Nucleus accumbens (tissue), 56 donors: ENCODE measurements at regions not wholly inside any gene's neighbourhood (a gene's known extent, or its start where the extent isn't known, plus 50 kb on each side); places are given as distances from the start of the nearest gene placed in this dataset.
"Not testable (repeated sequence)": the region's sequence is repeated elsewhere in the genome, so short reads cannot be mapped to it uniquely, and the experiment has no call there.

ENCODE experiments used
- DNase-seq, 56 donors: peaks; one replicate each; lab custom pipeline; 2025; lab: John Stamatoyannopoulos, UW

DNA sequence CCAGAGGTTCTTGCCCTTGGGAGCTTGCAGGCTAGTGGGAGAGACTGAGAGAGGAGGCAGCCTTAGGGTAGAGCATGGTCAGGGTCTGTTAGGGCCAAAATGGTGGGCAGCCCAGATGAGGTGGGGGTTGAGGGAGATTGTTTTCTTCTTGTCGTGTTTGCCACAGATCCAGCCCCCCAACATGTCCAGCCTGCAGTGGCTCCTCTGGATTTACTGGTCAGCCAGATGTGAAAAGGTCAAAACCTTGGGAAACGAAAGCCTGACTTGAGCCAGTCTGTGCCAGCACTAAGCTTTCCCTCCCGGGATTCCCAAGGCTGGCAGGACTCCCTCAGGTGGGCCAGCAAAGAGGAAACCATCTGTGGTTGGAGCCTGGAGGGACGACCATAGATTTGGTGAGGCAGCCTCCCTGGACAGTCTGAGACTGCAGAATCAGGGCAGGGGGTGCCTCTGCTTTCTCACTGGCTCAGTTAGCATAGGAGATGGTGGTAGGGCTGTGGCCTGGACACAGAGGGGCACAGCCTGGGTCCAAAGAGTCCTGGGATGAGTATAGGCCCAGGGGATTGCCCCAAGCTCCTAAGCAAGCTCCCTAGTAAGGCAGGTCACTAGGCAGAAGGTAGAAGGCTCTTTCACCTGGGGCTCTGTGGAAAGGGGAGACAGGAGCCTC is 51.2 kb upstream of the PRR23C start:
- no peak for DNase-seq

DNA sequence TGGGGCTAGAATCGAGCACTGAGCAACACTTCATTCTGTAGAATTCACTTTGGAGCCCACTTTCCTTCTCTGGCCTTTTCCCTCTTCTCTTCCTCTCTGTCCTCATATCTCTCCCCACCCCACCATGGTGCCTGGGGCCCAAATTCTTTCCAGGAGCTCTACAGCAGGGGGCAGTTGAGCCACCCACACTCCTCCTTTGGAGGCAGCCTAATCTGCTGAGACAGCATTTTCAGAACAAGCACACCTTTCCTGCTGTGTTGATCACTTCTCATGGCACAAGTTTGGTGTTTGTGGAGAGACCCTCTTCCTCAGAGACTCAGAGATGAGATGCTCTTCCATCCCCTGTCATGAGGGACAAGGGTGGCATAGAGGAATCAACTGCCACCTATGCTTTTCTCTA is 52.0 kb upstream of the PRR23C start:
- DNase-seq, result no peak

DNA sequence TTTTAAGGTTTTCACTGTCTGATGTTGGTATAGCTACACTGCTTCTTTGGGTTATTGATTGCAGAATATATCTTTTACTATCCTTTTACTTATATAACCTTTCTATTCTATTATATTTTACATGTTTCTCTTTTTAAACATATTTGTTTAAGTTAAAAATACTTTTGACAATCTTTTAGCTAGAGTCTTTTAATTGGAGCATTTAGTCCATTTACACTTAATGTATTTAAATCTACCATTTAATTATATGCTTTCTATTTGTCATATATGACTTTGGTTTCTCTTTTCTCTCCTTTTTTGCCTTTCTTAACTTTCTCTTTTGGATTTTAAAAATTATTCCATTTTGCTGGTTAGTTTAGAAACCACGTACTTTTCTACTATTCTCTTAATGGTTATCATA is 53.7 kb upstream of the PRR23C start:
- DNase-seq, result no peak

DNA sequence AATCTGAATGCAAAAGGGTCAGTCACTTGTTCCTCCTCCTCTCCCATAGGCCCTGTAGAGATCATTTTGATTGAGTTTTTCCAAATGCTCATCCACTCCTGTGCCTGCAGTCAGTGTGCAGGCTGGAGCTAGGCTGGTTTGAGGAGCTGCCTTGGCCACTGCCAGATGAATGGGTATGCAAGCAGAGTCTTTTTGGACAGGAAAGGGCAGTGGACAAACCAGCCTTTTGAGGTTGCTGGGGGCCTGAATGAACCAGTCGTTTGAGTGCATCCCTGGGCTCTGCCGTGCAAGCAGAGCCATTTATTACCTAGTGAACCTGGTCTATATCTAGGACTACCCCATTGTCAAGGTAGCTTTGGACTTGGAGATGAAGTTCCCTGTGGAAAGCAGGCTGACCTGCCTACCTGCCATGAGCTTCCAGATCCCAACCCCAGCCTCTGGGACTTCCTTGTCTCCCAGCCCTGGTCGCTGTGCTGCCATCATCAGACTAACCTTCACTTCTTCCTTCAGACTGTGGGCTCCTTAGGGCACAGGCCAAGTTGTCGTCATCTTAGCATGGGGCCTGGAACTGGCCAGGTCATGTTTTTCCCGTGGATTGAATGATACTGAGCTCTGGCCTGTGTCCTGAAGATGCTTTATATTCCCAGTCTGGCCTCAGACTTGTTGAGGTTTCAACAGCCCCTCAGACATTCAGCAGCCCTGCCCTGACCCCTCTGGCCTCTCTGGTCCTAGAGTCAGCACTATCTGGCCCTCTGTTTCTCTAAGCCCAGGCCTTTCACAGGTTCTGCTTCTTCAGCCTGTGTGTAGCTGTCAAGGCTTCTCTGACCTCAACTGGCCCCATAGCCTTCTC is 55.5 kb upstream of the PRR23C start:
- no peak for DNase-seq

DNA sequence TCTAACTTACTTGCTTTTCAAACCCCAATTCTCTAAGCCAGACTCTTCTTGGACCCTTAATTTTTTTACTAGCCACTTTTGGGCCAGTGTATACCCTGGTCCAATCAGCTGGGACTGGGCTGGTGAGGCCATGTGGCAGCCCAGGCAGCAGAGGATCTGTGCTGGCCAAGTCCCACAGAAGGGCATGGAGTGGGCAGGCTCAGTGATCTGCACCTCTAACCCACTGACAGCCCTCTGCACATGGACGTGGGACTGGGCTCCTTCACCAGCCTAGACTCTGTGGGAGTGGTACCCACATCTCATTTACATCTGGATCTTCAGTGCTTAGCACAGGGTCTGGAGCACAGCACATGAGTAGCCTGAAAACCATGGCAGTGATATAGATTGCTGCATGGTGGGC is 56.1 kb upstream of the PRR23C start:
- DNase-seq, result no peak

DNA sequence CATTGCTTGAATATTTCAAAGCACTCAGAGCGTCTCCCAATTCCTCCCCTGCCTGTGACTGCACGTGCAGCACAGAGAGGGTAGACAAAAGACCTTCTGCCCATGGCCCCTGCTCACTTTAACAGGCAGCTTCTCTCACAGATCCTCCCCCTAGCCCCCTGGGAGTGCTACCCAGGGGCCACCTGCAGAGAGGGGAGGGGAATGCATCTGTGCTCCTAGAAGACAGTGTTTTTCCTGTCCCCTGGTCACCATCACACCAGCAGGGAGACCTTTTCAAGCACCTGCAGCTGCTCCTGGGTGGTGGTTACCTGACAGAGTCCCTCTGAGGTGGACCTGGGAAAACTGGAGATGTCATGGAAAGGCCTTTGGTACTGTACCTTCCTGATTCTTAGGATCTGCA is 56.7 kb upstream of the PRR23C start:
- no peak for DNase-seq

DNA sequence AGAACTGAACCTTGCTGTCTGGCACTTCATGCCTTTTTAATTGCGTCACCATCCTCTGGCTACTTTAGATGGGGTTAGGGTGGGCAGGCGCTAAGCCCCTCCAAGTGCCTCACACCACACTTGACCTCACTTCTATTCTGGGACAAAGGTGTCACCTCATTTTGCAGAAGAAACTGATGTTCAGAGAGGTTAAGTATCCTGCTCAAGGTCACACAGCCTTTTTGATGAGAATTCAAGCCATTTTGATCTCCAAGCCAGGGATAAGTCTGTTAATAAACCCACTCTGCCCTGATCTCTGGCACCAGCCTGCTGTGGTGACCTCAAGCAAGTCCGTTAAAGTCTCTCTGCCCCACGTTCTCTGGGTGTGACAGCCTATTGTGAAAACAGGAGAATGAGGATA is 58.8 kb upstream of the PRR23C start:
- no peak for DNase-seq

DNA sequence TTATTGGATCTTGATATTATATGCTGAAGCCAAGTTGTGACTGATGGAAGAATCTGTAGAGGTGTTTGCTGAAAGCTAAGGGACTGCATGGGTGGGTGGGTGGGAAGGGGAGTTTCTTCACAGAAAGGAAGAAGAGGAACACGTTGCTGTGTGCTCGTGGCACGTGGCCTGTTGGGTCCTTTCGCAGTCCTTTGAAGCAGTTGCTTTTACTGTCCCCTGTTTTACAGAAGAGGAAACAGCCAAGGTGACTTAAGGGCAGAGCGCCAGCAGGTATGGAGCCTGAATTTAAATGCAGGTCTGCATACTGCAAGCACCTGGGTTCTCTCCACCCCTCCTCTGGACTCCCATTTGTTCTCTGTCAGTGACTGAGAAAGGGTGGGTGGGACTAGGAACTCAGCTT is 59.4 kb upstream of the PRR23C start:
- DNase-seq, result no peak

DNA sequence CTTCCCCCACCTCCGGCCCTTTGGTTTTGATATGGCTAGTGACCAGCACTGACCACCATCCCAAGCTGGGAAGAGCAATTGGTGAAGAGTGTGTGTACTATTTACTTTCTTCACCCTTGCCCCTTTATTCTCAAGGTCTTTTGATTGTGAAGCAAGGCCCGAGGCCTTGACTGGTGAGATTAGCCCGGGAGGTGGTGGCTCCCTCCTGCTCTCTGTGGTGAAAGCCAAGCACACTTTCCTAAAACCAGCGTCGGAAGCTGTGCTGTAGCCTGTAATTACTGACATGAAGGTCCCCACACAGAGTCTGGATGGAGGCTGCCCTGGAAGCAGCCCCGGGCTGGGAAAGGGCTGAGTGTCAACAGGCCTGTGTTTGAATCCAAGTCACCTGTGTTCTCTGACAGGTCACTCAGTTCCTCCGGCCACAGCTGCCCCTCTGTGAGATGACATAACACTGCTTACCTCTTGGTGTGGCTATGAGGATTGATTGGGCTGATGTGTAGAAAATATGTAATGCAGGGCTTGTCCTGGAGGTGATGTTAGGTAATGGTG is 60.5 kb upstream of the PRR23C start:
- DNase-seq, result no peak

DNA sequence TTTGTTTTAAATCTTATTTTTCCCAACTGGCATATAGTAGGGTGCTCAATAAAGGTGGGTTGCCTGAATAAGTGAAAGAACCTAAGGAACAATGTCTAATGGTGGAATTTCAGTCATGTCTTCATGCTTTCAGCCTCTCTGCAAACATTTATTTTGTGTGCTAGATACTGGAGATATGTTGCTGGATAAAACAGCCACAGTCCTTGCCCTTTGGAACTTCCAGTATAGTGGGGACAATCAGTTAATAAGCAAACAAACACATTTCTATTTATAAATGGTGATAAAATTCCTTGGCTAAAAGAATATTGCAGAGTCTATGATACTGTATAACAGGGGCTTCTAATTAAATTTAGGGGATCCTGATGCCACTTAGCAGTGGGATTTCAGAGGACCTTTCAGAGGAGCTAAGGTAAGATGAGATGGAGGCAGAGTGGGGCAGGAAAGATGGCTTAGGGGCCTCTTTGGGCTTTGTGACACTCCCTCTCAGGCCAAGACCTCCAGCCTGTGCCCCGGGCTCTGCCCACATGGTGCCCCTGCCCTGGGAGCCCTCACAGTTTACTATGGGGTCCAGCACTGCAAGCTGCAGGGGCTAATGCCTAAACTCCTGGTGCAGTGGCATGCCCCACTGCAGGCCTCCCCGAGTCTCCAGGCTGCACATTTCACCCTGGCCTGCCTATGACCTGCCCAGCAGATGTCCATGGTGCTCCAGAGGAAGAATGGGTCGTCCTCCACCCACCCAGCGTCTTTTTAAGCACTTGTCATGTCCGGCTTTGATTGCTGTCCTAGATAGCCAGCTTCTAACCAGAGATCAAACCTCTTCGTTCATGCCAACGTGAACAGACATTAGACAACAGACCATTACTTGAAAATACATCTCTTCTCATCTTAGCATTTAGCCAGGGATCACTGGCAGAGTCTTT is 61.6 kb upstream of the PRR23C start:
- no peak for DNase-seq

DNA sequence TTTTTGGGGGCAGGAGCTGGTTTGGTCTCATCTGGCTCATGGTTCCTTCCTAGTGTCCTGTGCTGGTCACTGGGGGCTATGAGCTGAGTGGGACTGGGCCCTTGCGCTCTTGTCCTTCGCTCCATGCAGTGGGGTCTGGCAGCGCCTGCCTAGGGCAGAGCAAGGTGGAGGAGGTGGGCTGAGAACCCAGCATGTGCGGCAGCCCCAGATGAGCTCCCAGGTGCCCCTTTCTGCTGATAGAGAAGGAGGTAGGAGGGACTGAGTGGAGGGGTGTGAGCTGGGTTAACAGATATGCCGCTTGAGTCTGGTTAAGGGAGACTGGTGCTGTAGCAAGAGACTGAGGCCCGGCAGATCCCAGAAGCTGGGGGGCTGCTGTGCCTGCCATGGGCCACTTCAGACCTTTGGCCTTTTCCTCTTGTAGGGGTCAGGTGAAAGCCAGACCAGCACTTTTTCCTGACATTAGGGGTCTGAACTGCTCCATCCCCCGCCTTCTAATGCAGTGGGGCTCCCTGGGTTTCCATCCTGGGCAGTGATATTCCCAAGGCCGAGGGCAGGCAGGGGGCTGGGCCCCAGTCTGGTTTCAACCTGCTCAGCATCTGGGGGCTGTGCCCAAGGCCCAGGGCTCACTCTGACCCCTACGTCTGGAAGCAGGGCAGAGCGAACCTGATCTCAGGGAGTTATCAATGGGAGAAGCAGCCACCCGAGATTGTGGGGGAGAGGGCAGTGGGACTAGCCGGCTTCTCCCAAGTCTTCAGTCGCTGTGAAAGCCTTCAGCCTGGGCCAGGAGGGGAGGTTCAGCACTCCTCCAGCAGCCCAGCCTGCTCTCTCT is 62.9 kb upstream of the PRR23C start:
- DNase-seq, result no peak

DNA sequence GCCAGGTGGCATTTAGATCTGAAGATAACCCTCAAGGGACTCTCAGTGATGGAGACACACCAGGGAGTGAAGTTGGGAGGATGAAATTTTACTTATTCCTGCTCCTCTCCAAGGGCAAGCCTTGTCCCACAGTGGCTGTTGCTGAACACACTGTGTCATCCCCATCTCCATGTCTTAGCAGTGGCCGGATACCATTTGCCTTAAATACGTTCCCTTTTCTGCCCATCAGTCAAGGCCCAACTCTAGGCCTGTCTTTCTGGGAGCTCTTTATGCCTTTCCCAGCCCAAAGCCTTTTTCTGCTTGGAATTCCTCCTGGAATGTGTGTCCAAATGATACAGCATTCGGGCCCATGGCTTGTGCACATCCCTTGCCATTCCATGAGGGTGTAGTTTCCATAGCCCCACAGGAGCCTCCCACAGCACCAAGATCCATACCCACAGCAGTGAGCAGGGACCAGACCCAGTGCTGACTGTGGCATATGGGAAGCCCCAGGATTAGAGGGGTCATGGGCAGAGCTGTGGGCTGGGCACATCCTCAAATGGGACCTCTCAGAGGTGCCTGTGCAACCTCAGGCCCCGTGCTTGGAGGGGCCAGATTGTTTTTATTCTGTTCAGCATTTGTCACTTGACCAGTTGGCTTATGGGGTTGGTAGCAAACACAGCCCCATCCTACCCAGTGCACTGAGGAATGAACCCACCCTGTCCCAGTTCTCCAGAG is 63.7 kb upstream of the PRR23C start:
- no peak for DNase-seq

DNA sequence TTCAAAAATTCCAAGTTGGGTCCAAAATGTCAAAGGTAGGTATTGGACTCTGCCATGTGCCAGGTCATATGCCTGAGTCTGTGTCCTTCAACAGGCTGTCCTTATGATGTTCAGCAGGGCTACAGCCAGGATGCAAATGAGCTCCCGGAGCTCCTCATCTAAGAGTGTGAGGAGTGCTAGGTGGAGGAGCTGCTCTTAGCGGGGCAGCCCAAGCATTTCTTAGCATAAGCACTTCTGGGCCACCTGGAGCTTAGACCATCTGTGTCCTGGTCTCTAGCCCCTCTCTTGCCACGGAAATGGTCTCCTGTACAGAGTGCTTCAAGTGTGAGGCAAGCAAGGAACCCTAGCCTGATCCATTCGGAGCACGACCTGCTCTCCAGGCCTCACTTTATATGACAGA is 64.6 kb upstream of the PRR23C start:
- no peak for DNase-seq

DNA sequence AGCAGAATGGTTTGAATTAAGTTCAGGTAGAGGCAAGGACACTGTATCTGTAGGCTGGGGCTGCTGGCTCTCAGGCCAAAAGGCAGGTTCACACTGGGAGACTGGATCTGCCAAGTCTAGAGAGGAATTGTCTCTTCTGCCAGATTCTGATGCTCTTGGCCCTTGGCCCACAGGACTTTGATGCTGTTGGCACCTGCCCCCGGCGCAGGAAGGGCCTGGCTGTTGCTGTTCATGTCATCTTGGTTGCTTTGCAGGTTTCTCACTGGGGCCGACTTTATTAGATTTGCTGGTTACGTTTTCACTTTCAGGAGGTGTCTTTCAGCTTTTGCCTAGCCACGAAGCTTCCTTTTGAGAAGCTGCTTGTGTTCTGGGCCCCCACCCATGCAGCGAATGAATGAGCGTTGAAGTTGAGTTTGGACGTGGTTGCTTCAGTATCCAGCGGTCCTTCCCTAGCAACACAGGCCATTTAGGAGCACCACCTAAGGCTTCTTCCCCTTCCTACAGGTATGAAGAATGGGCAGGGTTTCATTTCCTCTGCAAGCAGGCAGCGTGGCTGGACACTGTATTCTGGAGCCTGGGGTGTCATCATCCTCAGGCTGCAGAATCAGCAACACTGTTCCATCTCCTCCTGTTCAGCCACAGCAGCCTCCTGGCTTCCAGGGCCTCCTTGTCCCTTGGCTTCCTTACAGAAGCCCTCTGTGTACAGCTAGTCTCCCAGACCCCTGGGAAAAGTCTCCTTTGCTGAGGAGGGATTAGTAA is 65.6 kb upstream of the PRR23C start:
- DNase-seq, result no peak

DNA sequence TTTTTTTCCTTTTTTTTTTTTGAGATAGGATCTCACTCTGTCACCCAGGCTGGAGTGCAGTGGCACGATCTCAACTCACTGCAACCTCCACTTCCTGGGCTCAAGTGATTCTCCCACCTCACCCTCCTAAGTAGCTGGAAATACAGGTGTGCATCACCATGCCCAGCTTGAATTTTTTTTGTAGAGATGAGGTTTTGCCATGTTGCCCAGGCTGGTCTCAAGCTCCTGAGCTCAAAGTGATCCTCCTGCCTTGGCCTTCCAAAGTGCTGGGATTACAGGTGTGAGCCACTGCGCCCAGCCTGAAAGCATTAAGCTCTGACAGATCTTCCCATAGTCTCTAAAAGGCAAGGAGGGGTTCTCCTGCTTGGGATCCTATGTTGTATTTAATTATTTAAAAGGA is 66.2 kb upstream of the PRR23C start:
- not testable (repeated sequence) for DNase-seq

DNA sequence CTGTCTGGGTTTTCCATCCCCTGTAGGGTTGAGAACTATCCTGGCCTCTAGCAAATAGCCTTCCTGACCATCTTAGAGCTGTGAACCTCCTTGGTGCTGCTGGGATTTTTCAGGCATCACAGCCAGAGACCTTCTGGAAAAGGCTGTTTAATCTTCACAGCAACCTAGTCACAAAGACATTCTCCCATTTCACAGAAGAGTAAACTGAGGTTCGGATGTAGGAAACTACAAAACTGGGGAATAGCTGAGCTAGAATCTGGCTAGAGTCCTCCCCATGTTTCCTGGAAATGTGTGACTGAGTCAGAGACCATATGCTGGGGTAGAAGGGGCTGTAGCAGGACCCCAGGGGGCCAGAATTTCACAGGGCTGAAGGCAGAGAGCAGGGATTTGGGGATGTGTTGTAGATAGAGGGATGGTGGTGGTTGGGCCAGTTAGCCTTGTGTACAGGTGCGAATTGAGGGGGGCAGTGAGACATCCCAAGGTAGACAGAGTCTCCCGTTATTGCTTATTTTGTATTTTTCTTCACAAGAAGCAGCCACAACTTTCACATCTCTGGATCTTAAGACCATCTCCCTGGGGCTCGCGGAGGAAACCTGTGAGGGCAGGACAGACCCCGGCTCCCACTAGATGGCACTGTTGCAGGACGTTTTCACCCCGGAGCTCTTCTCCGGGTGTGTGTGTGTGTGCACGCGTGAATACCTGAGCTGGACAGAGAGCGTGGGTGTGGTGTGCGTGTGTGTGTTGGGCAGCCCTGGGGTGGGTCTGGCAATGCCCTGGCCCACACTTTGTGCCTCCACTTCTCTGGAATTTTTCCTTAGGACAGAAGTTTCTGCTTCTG is 66.9 kb upstream of the PRR23C start:
- peak in 48 of 56 donors; percentile 4 to 76 (median 38) for DNase-seq

DNA sequence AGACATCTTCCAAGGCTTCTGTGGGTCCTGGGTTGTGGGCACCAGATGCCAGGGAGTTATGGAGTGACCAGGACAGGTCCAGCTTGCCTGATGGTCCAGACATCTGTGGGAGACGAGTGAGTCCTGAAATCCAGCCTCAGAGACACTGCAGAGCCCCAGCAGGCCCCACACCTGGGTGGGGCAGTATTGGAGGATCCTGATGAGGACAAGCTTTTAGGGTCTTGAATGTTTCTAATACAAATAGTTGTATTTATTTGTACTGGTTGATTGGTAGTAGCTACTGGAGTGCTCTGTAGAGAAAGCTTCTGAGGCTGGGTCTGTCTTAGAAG is 67.5 kb upstream of the PRR23C start:
- DNase-seq, result no peak
